Astrocyte (in vitro differentiated cells and primary cell): ENCODE measurements at regions not wholly inside any gene's neighbourhood (a gene's known extent, or its start where the extent isn't known, plus 50 kb on each side); places are given as distances from the start of the nearest gene placed in this dataset.
A peak's percentile ranks its signal among the peaks of the same experiment; 100 is the strongest.

Source experiments
- DNase-seq: peaks from one replicate; pipeline ENCODE4 v3.0.0-alpha.2; 2010; ENCODE audit warnings: low read depth
- FAIRE-seq: peaks from 2 replicates; lab custom pipeline; 2011; peaks lifted over from hg19 to GRCh38; lab: Jason Lieb, UNC
- H2AFZ ChIP-seq: 2 replicates; pipeline ENCODE4 v1.6.0; 2012; ENCODE audit warnings: low read depth, low read length, inconsistent platforms
- H3K27ac ChIP-seq: 2 replicates; pipeline ENCODE4 v1.5.1; 2011; ENCODE audit warnings: low read depth, low read length, inconsistent platforms
- H3K27me3 ChIP-seq: 2 replicates; pipeline ENCODE4 v1.6.0; 2011; ENCODE audit warnings: low read length, inconsistent platforms; ENCODE audit not compliant: insufficient read depth
- H3K36me3 ChIP-seq: 2 replicates; pipeline ENCODE4 v1.5.1; 2011; ENCODE audit warnings: low read length, inconsistent platforms; ENCODE audit not compliant: insufficient read depth
- H3K4me1 ChIP-seq: 2 replicates; pipeline ENCODE4 v1.5.1; 2011; ENCODE audit warnings: low read length, inconsistent platforms; ENCODE audit not compliant: insufficient read depth
- H3K4me2 ChIP-seq: 2 replicates; pipeline ENCODE4 v1.6.0; 2012; ENCODE audit warnings: low read length, inconsistent platforms
- H3K4me3 ChIP-seq: 2 replicates; pipeline ENCODE4 v1.5.1; 2011; ENCODE audit warnings: low read depth, mild to moderate bottlenecking, low read length, inconsistent platforms; ENCODE audit not compliant: insufficient read depth
- H3K79me2 ChIP-seq: 2 replicates; pipeline ENCODE4 v1.6.0; 2012; ENCODE audit warnings: mild to moderate bottlenecking, low read length, inconsistent platforms; ENCODE audit not compliant: insufficient read depth
- H3K9ac ChIP-seq: 2 replicates; pipeline ENCODE4 v1.6.0; 2012; ENCODE audit warnings: mild to moderate bottlenecking, low read length, inconsistent platforms
- H3K9me3 ChIP-seq: 2 replicates; pipeline ENCODE4 v1.5.1; 2012; ENCODE audit warnings: low read depth, mild to moderate bottlenecking, low read length, inconsistent platforms; ENCODE audit not compliant: insufficient read depth
- H4K20me1 ChIP-seq: 2 replicates; pipeline ENCODE4 v1.6.0; 2012; ENCODE audit warnings: low read length, inconsistent platforms; ENCODE audit not compliant: insufficient read depth
- H3K27ac Mint-ChIP-seq: one replicate; pipeline ENCODE4 v1.8.0; 2021; ENCODE audit warnings: mild to moderate bottlenecking, mixed read lengths; ENCODE audit not compliant: unreplicated experiment
- H3K27me3 Mint-ChIP-seq: one replicate; pipeline ENCODE4 v1.8.0; 2021; ENCODE audit warnings: low read depth, mixed read lengths; ENCODE audit not compliant: unreplicated experiment
- H3K36me3 Mint-ChIP-seq: one replicate; pipeline ENCODE4 v1.8.0; 2021; ENCODE audit warnings: low read depth, mixed read lengths; ENCODE audit not compliant: unreplicated experiment
- H3K4me1 Mint-ChIP-seq: one replicate; pipeline ENCODE4 v1.8.0; 2021; ENCODE audit warnings: low read depth, mixed read lengths; ENCODE audit not compliant: unreplicated experiment
- H3K4me3 Mint-ChIP-seq: one replicate; pipeline ENCODE4 v1.8.0; 2021; ENCODE audit warnings: mild to moderate bottlenecking, moderate library complexity, mixed read lengths; ENCODE audit not compliant: unreplicated experiment
- H3K9me3 Mint-ChIP-seq: one replicate; pipeline ENCODE4 v1.8.0; 2021; ENCODE audit warnings: mild to moderate bottlenecking, mixed read lengths; ENCODE audit not compliant: unreplicated experiment
- CTCF ChIP-seq: IDR thresholded peaks from 2 replicates; pipeline ENCODE4 v1.5.1; 2011; ENCODE audit warnings: low read depth, mild to moderate bottlenecking, inconsistent platforms, low read length, moderate library complexity; ENCODE audit not compliant: insufficient read depth
- EZH2 ChIP-seq: IDR thresholded peaks from 2 replicates; pipeline ENCODE4 v1.6.1; 2012; ENCODE audit warnings: mild to moderate bottlenecking, low read length, inconsistent platforms; ENCODE audit not compliant: insufficient read depth

DNA sequence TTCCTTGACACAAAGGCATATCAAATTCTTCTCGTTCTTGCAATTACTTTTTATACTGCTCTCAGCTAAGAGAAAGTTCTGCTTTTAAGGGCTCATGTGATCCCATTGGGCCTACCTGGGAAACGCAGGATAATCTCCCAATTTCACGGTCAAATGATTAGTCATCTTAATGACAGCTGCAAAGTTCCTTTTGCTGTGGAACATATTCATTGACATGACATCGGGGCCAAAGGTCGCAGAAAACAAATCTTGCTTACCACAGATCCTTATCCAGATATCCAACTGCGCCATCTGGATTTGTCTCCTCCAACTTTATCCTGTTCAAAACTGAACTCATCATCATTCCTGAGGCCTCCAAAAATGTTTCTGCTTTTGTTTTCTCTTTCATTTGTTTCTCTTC is 1085.6 kb upstream of the WWC1 start:
- FAIRE-seq = no peak

DNA sequence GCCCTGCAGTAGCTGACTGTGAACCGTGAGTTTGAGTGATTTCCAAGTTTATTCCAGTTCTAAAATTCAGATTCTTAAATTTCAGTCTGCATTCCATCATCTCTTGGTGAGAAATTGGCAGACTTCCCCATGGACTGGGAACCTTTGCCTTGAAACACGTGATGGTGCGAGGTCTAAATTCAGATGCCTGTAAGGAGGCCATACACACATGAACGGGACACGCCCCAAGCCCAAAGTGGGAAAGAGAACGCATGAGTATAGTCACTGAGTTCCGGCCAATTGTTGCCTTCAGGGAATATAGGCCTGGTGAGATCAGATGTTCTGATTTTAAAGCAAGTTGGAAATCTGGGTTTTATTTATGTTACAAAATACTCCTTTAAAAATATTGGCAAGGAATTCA is 1084.4 kb upstream of the WWC1 start:
- DNase-seq (no peak), FAIRE-seq (no peak)
- Histone ChIP-seq H4K20me1 (no peaks in the 10 kb centered on the region), H3K9ac (no peak overlapping the region), H3K4me3 (no peak overlapping the region), H3K27ac (no peak overlapping the region), H3K27me3 (no peaks in the 10 kb centered on the region), H2AFZ (no peak overlapping the region), H3K9me3 (no peaks in the 10 kb centered on the region), H3K36me3 (no peaks in the 10 kb centered on the region), H3K79me2 (no peaks in the 10 kb centered on the region), H3K4me2 (no peak overlapping the region), H3K4me1 (no peaks in the 10 kb centered on the region)
- H3K9me3 Mint-ChIP-seq = no peaks in the 10 kb centered on the region
- TF ChIP-seq EZH2 (no peak), CTCF (no peak)
- H3K27ac Mint-ChIP-seq = peak overlapping the region; percentile 16
- H3K36me3 Mint-ChIP-seq = no peaks in the 10 kb centered on the region
- H3K27me3 Mint-ChIP-seq = peaks cover 2% of the 10 kb centered on the region
- H3K4me3 Mint-ChIP-seq = no peak overlapping the region
- peaks cover 11% of the 10 kb centered on the region for H3K4me1 Mint-ChIP-seq

More for the DNA sequence above, 1085.6 kb upstream of the WWC1 start:
- Histone ChIP-seq H2AFZ (no peak overlapping the region), H3K27ac (no peak overlapping the region), H3K36me3 (no peaks in the 10 kb centered on the region), H3K9me3 (no peaks in the 10 kb centered on the region), H4K20me1 (no peaks in the 10 kb centered on the region), H3K4me3 (no peak overlapping the region), H3K79me2 (no peaks in the 10 kb centered on the region), H3K9ac (no peak overlapping the region), H3K4me2 (no peak overlapping the region), H3K27me3 (no peaks in the 10 kb centered on the region), H3K4me1 (no peaks in the 10 kb centered on the region)
- H3K4me3 Mint-ChIP-seq = no peak overlapping the region
- no peaks in the 10 kb centered on the region for H3K36me3 Mint-ChIP-seq
- no peaks in the 10 kb centered on the region for H3K9me3 Mint-ChIP-seq
- H3K27ac Mint-ChIP-seq = no peak overlapping the region
- no peak for DNase-seq
- H3K27me3 Mint-ChIP-seq = peaks cover 2% of the 10 kb centered on the region
- peaks cover 11% of the 10 kb centered on the region for H3K4me1 Mint-ChIP-seq
- TF ChIP-seq EZH2 (no peak), CTCF (no peak)

GRCh38 chr5:167208911-167209310 is 1082.5 kb upstream of the WWC1 start:
- Histone ChIP-seq H3K4me3 (no peak overlapping the region), H4K20me1 (no peaks in the 10 kb centered on the region), H3K4me2 (peak overlapping the region; percentile 8), H3K27me3 (no peaks in the 10 kb centered on the region), H3K9me3 (no peaks in the 10 kb centered on the region), H3K4me1 (no peaks in the 10 kb centered on the region), H3K79me2 (no peaks in the 10 kb centered on the region), H3K27ac (no peak overlapping the region), H2AFZ (no peak overlapping the region), H3K9ac (no peak overlapping the region), H3K36me3 (no peaks in the 10 kb centered on the region)
- Mint-ChIP-seq H3K36me3 (no peaks in the 10 kb centered on the region), H3K27ac (peak overlapping the region; percentile 91), H3K9me3 (no peaks in the 10 kb centered on the region), H3K4me3 (no peak overlapping the region), H3K4me1 (peaks cover 11% of the 10 kb centered on the region), H3K27me3 (no peaks in the 10 kb centered on the region)
- TF ChIP-seq EZH2 (no peak), CTCF (no peak)
- DNase-seq = peak; percentile 72
- FAIRE-seq = no peak
